ENCODE measurements at regions not wholly inside any gene's neighbourhood (a gene's known extent, or its start where the extent isn't known, plus 50 kb on each side); places are given as distances from the start of the nearest gene placed in this dataset.
"Not testable (repeated sequence)": the region's sequence is repeated elsewhere in the genome, so short reads cannot be mapped to it uniquely, and the experiment has no call there.

GRCh38 chr2:129816813-129817574, 162.5 kb upstream of the RAB6C start:
- DNase-seq (ENCODE audit: low read depth), result no peak

- no peak for DNase-seq (ENCODE audit: low read depth)
Measured at GRCh38 chr2:129819855-129820254, 159.6 kb upstream of the RAB6C start.

- no peak for DNase-seq (ENCODE audit: low read depth)
Measured at GRCh38 chr2:129820908-129821307, 158.6 kb upstream of the RAB6C start.

- no peak for DNase-seq (ENCODE audit: low read depth)
Measured at GRCh38 chr2:129821445-129821844, 158.0 kb upstream of the RAB6C start.

- no peak for DNase-seq (ENCODE audit: low read depth)
Measured at GRCh38 chr2:129823044-129823443, 156.4 kb upstream of the RAB6C start.

- DNase-seq (ENCODE audit: low read depth), result no peak
Measured at GRCh38 chr2:129827311-129828090, 152.0 kb upstream of the RAB6C start.

GRCh38 chr2:129828792-129829191, 150.7 kb upstream of the RAB6C start:
- DNase-seq (ENCODE audit: low read depth), result no peak

GRCh38 chr2:129829588-129829987, 149.9 kb upstream of the RAB6C start:
- DNase-seq (ENCODE audit: low read depth), result no peak

- no peak for DNase-seq (ENCODE audit: low read depth)
Measured at GRCh38 chr2:129831018-129831417, 148.4 kb upstream of the RAB6C start.

GRCh38 chr2:129833465-129833864, 146.0 kb upstream of the RAB6C start:
- DNase-seq (ENCODE audit: low read depth), result not testable (repeated sequence)

GRCh38 chr2:129847043-129847442, 132.4 kb upstream of the RAB6C start:
- no peak for DNase-seq (ENCODE audit: low read depth)

GRCh38 chr2:129849559-129850160, 129.8 kb upstream of the RAB6C start:
- DNase-seq (ENCODE audit: low read depth), result peak; percentile 64

- DNase-seq (ENCODE audit: low read depth), result no peak
Measured at GRCh38 chr2:129857200-129857599, 122.3 kb upstream of the RAB6C start.

- no peak for DNase-seq (ENCODE audit: low read depth)
Measured at GRCh38 chr2:129859175-129859574, 120.3 kb upstream of the RAB6C start.

GRCh38 chr2:129860088-129860487, 119.4 kb upstream of the RAB6C start:
- DNase-seq (ENCODE audit: low read depth), result no peak

- DNase-seq (ENCODE audit: low read depth), result no peak
Measured at GRCh38 chr2:129861666-129862288, 117.7 kb upstream of the RAB6C start.

GRCh38 chr2:129862668-129863067, 116.8 kb upstream of the RAB6C start:
- DNase-seq (ENCODE audit: low read depth), result no peak

GRCh38 chr2:129863350-129863749, 116.1 kb upstream of the RAB6C start:
- no peak for DNase-seq (ENCODE audit: low read depth)

- no peak for DNase-seq (ENCODE audit: low read depth)
Measured at GRCh38 chr2:129864719-129865118, 114.7 kb upstream of the RAB6C start.

GRCh38 chr2:129865976-129866375, 113.5 kb upstream of the RAB6C start:
- DNase-seq (ENCODE audit: low read depth), result no peak

GRCh38 chr2:129866391-129866790, 113.1 kb upstream of the RAB6C start:
- DNase-seq (ENCODE audit: low read depth), result no peak

- no peak for DNase-seq (ENCODE audit: low read depth)
Measured at GRCh38 chr2:129868151-129868550, 111.3 kb upstream of the RAB6C start.
